HCT116 (cell line): ENCODE measurements at regions not wholly inside any gene's neighbourhood (a gene's known extent, or its start where the extent isn't known, plus 50 kb on each side); places are given as distances from the start of the nearest gene placed in this dataset.

Experiments
- ATAC-seq: fragments of 200-7000 bp; cut with Tn5 transposase; 2 replicates; pipeline ENCODE4 v1.9.1; 2020; ENCODE audit warnings: mild to moderate bottlenecking, moderate library complexity
- BruUV-seq: library from RNA; stranded (reverse); fragments of 400-500 nt; replicated peaks from 2 replicates; lab custom pipeline; 2021; lab: Mats Ljungman, UMichigan
- CTCF ChIA-PET: fragments of 300-600 bp; sonication (Branson Sonifier 250); formaldehyde crosslinking; loops from one replicate; lab custom pipeline; 2021; ENCODE audit warnings: antibody characterized with exemption; lab: Charles Lee
- POLR2A ChIA-PET: fragments of 300-600, 350-600 bp; sonication (Branson Sonifier 250); formaldehyde crosslinking; loops from one replicate; lab custom pipeline; 2021; ENCODE audit warnings: antibody characterized with exemption; lab: Charles Lee
- RAD21 ChIA-PET, 2 experiments: fragments of 300-600 bp; sonication (Branson Sonifier 250); formaldehyde crosslinking; loops; one replicate each; lab custom pipeline; 2023; ENCODE audit warnings: low total read pairs in 2 of 2; ENCODE audit not compliant: uncharacterized antibody in 2 of 2, unreplicated experiment in 2 of 2, low non-redundant PET in 1 of 2; lab: Charles Lee
- DNase-seq: peaks from one replicate; pipeline ENCODE4 v3.0.0-alpha.2; 2010; ENCODE audit warnings: low read depth, low spot score
- H2AFZ ChIP-seq: fragments of 200-600 bp; shearing (Covaris generic), sonication (generic); 2 replicates; pipeline ENCODE4 v1.6.1; 2017; ENCODE audit warnings: low read depth, mixed run types, mixed read lengths, antibody characterized with exemption, low read length; ENCODE audit not compliant: poor library complexity, severe bottlenecking
- H3K27ac ChIP-seq: 2 replicates; pipeline ENCODE4 v1.5.1; 2012; ENCODE audit warnings: low read depth, low read length
- H3K27me3 ChIP-seq: fragments of 200-600 bp; sonication (generic); 2 replicates; pipeline ENCODE4 v1.6.1; 2016; ENCODE audit warnings: mixed run types, low read length, mixed read lengths; ENCODE audit not compliant: insufficient read depth
- H3K36me3 ChIP-seq, 2 experiments: fragments of 200-500 bp in 1 of 2; fragments of 200-600 bp in 1 of 2; sonication (Bioruptor generic) in 1 of 2; sonication (generic) in 1 of 2; 2 replicates each; pipeline versions ENCODE4 v1.5.1 to v1.6.1; 2014 to 2016; ENCODE audit warnings: low read length in 2 of 2, inconsistent platforms in 1 of 2, mixed read lengths in 1 of 2, mixed run types in 1 of 2; ENCODE audit not compliant: insufficient read depth in 2 of 2, control insufficient read depth in 1 of 2
- H3K4me1 ChIP-seq, 2 experiments: fragments of 200-600 bp in 1 of 2; sonication (generic) in 1 of 2; 2 replicates each; pipeline versions ENCODE4 v1.5.1 to v1.6.1; 2012 to 2017; ENCODE audit warnings: low read length in 2 of 2, inconsistent platforms in 1 of 2, mild to moderate bottlenecking in 1 of 2, mixed read lengths in 1 of 2, mixed run types in 1 of 2, moderate library complexity in 1 of 2; ENCODE audit not compliant: insufficient read depth in 2 of 2, control insufficient read depth in 1 of 2
- H3K4me2 ChIP-seq: fragments of 200-600 bp; sonication (generic); 2 replicates; pipeline ENCODE4 v1.6.1; 2017; ENCODE audit warnings: mixed run types, low read length, mixed read lengths
- H3K4me3 ChIP-seq, 2 experiments: fragments of 200-600 bp in 1 of 2; sonication (generic) in 1 of 2; replicated peaks in 1 of 2; 2 replicates each; pipeline ENCODE4 v1.5.1; 2011 to 2016; ENCODE audit warnings: low read length in 2 of 2, control low read depth in 1 of 2, low read depth in 1 of 2, mild to moderate bottlenecking in 1 of 2, mixed read lengths in 1 of 2, mixed run types in 1 of 2
- H3K79me2 ChIP-seq: fragments of 200-600 bp; sonication (generic); 2 replicates; pipeline ENCODE4 v1.6.1; 2017; ENCODE audit warnings: mild to moderate bottlenecking, mixed run types, low read length, moderate library complexity, mixed read lengths; ENCODE audit not compliant: insufficient read depth
- H3K9ac ChIP-seq: fragments of 200-600 bp; sonication (generic); 2 replicates; pipeline ENCODE4 v1.6.1; 2016; ENCODE audit warnings: low read length, mixed read lengths
- H3K9me2 ChIP-seq: fragments of 200-600 bp; sonication (generic), shearing (Covaris generic); 2 replicates; pipeline ENCODE4 v1.6.1; 2017; ENCODE audit warnings: mixed run types, mild to moderate bottlenecking, moderate library complexity; ENCODE audit not compliant: insufficient read depth
- H3K9me3 ChIP-seq, 2 experiments: fragments of 200-500 bp in 1 of 2; fragments of 200-600 bp in 1 of 2; sonication (Bioruptor generic) in 1 of 2; sonication (generic) in 1 of 2; 2 replicates each; pipeline ENCODE4 v1.6.1; 2014 to 2017; ENCODE audit warnings: low read length in 2 of 2, mixed read lengths in 2 of 2, inconsistent platforms in 1 of 2, low read depth in 1 of 2, mild to moderate bottlenecking in 1 of 2, mixed run types in 1 of 2, moderate library complexity in 1 of 2; ENCODE audit not compliant: control insufficient read depth in 1 of 2, insufficient read depth in 1 of 2
- H4K20me1 ChIP-seq: fragments of 200-600 bp; sonication (generic), shearing (Covaris generic); 2 replicates; pipeline ENCODE4 v1.6.1; 2017; ENCODE audit warnings: mixed run types, mild to moderate bottlenecking, moderate library complexity; ENCODE audit not compliant: insufficient read depth
- CBX3 ChIP-seq: IDR thresholded peaks from 2 replicates; pipeline ENCODE4 v1.6.1; 2012; ENCODE audit warnings: low read depth
- CEBPB ChIP-seq: IDR thresholded peaks from 2 replicates; pipeline ENCODE4 v1.6.1; 2012; ENCODE audit warnings: low read depth
- EGR1 ChIP-seq: IDR thresholded peaks from 2 replicates; pipeline ENCODE4 v1.6.1; 2012; ENCODE audit warnings: low read depth
- EZH2 ChIP-seq: fragments of 200-600 bp; sonication (generic); IDR thresholded peaks from 2 replicates; pipeline ENCODE4 v1.6.1; 2017; ENCODE audit warnings: antibody characterized with exemption, mixed run types
- EZH2phosphoT487 ChIP-seq: fragments of 200-600 bp; IDR thresholded peaks from 2 replicates; pipeline ENCODE4 v1.6.1; 2018; ENCODE audit warnings: antibody characterized with exemption, borderline replicate concordance
- FOSL1 ChIP-seq: IDR thresholded peaks from 2 replicates; pipeline ENCODE4 v1.6.1; 2012; ENCODE audit warnings: low read depth
- JUND ChIP-seq: IDR thresholded peaks from 2 replicates; pipeline ENCODE4 v1.6.1; 2012
- POLR2A ChIP-seq: IDR thresholded peaks from 2 replicates; pipeline ENCODE4 v1.7.0; 2011; ENCODE audit warnings: borderline replicate concordance; ENCODE audit not compliant: insufficient read depth, insufficient read length; ENCODE audit errors: extremely low read depth
- POLR2AphosphoS5 ChIP-seq: IDR thresholded peaks from 2 replicates; pipeline ENCODE4 v1.6.1; 2011; ENCODE audit warnings: mild to moderate bottlenecking, low read depth, low read length, moderate library complexity
- RAD21 ChIP-seq: IDR thresholded peaks from 2 replicates; pipeline ENCODE4 v1.6.1; 2012; ENCODE audit warnings: low read depth, mild to moderate bottlenecking
- SRF ChIP-seq: IDR thresholded peaks from 2 replicates; pipeline ENCODE4 v1.6.1; 2012; ENCODE audit warnings: low read depth
- TCF7L2 ChIP-seq: IDR thresholded peaks from 2 replicates; pipeline ENCODE4 v1.7.0; 2011; ENCODE audit warnings: borderline replicate concordance, inconsistent platforms; ENCODE audit not compliant: insufficient read depth, insufficient read length; ENCODE audit errors: extremely low read depth
- YY1 ChIP-seq: IDR thresholded peaks from 2 replicates; pipeline ENCODE4 v1.6.1; 2011; ENCODE audit warnings: low read length, low read depth, moderate library complexity, mild to moderate bottlenecking; ENCODE audit not compliant: insufficient replicate concordance; ENCODE audit errors: extremely low read depth
- ZFX ChIP-seq: fragments of 450-650 bp; IDR thresholded peaks from 2 replicates; pipeline ENCODE4 v1.6.1; 2017
- ZNF274 ChIP-seq: fragments of 200-500 bp; sonication (Bioruptor generic); IDR thresholded peaks from 2 replicates; pipeline ENCODE4 v1.6.1; 2014; ENCODE audit warnings: mild to moderate bottlenecking, low read depth, low read length, inconsistent platforms
- intact Hi-C: fragments of 100-400 bp; cut with micrococcal nuclease; formaldehyde crosslinking; loops from 2 replicates; pipeline ENCODE4 v1.10.0; 2022
- TF ChIP-seq, protein P1 (sequence below): IDR thresholded peaks from 2 replicates; pipeline ENCODE4 v1.6.1; 2011; ENCODE audit warnings: mild to moderate bottlenecking, low read length, moderate library complexity; ENCODE audit not compliant: insufficient replicate concordance; ENCODE audit errors: extremely low read depth
- TF ChIP-seq, protein P2 (sequence below): IDR thresholded peaks from 2 replicates; pipeline ENCODE4 v1.6.1; 2012; ENCODE audit warnings: low read depth
- TF ChIP-seq, protein P3 (sequence below), 3 experiments: fragments of 200-600 bp in 1 of 3; sonication (generic) in 1 of 3; IDR thresholded peaks in 2 of 3; conservative IDR thresholded peaks in 1 of 3; 2 replicates each; pipeline ENCODE4 v1.5.1; 2012 to 2017; ENCODE audit warnings: low read depth in 2 of 3, low read length in 2 of 3, antibody characterized with exemption in 1 of 3, borderline replicate concordance in 1 of 3, control low read depth in 1 of 3, mild to moderate bottlenecking in 1 of 3, mixed read lengths in 1 of 3, mixed run types in 1 of 3, moderate library complexity in 1 of 3; ENCODE audit not compliant: insufficient read depth in 1 of 3

DNA sequence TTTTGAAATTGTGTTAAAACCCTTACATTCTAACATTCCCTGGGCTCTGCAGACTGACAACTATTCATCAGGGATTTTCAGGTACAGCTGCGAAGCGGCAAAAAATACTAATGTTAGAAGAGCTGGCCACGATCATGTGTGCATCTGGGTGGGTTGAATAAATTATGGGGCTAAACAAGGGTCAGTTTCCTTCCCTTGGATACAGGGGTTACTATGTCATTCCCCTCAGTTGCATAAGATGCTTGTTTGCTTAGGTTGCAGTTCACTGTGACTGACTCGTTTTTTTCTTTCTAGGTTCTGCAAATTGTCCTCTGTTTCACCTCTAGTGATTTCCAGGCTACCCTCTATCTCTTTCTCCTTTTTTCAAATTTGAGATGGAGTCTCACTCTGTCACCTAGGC, 58.1 kb upstream of the GRIP1 start (continued):
- TF ChIP-seq, protein P1, sequence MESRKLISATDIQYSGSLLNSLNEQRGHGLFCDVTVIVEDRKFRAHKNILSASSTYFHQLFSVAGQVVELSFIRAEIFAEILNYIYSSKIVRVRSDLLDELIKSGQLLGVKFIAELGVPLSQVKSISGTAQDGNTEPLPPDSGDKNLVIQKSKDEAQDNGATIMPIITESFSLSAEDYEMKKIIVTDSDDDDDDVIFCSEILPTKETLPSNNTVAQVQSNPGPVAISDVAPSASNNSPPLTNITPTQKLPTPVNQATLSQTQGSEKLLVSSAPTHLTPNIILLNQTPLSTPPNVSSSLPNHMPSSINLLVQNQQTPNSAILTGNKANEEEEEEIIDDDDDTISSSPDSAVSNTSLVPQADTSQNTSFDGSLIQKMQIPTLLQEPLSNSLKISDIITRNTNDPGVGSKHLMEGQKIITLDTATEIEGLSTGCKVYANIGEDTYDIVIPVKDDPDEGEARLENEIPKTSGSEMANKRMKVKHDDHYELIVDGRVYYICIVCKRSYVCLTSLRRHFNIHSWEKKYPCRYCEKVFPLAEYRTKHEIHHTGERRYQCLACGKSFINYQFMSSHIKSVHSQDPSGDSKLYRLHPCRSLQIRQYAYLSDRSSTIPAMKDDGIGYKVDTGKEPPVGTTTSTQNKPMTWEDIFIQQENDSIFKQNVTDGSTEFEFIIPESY: no peak
- no peak for TF ChIP-seq YY1
- no peak for TF ChIP-seq POLR2A

DNA sequence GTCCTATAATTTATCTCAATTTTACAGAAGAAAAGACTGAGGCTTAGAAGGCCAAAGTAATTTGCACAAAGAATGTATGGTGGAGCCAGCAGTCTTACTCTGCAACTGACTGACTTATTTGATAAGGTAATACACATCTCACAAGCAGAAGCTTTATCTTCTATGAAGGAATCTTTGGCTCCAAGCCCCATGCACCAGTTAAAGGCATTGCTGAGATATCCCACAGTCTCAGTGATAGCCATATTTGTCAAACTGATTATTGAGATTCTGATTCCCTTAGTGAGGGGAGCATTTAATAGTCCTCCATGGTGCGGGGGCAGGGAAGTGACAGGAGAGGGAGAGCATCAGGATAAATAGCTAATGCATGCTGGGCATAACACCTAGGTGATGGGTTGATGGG, 60.4 kb upstream of the GRIP1 start:
- ChIA-PET CTCF (no interaction called here), POLR2A (no interaction called here), RAD21 (no interaction called here)
- no peak overlapping the region for H3K27ac ChIP-seq
- ATAC-seq (no peak), DNase-seq (no peak)
- H3K27me3 ChIP-seq: peaks cover 20% of the 10 kb centered on the region; the same call in 1 of the 2 replicates
- H3K4me2 ChIP-seq: no peak overlapping the region
- intact Hi-C loops: no loop called here
- H4K20me1 ChIP-seq: no peaks in the 10 kb centered on the region
- H3K9me3 ChIP-seq: no peaks in the 10 kb centered on the region
- BruUV-seq: no TSS peak
- no peaks in the 10 kb centered on the region for H3K79me2 ChIP-seq
- no peak overlapping the region for H3K9ac ChIP-seq
- no peaks in the 10 kb centered on the region for H3K36me3 ChIP-seq
- no peak overlapping the region for H3K4me3 ChIP-seq
- H2AFZ ChIP-seq: no peak overlapping the region
- TF ChIP-seq EGR1 (no peak), ZFX (no peak), POLR2A (no peak), SRF (no peak), EZH2 (no peak), TCF7L2 (no peak), FOSL1 (no peak), CBX3 (no peak), POLR2AphosphoS5 (no peak), RAD21 (no peak), JUND (no peak), ZNF274 (no peak), CEBPB (no peak), EZH2phosphoT487 (no peak)
- TF ChIP-seq, protein P2, sequence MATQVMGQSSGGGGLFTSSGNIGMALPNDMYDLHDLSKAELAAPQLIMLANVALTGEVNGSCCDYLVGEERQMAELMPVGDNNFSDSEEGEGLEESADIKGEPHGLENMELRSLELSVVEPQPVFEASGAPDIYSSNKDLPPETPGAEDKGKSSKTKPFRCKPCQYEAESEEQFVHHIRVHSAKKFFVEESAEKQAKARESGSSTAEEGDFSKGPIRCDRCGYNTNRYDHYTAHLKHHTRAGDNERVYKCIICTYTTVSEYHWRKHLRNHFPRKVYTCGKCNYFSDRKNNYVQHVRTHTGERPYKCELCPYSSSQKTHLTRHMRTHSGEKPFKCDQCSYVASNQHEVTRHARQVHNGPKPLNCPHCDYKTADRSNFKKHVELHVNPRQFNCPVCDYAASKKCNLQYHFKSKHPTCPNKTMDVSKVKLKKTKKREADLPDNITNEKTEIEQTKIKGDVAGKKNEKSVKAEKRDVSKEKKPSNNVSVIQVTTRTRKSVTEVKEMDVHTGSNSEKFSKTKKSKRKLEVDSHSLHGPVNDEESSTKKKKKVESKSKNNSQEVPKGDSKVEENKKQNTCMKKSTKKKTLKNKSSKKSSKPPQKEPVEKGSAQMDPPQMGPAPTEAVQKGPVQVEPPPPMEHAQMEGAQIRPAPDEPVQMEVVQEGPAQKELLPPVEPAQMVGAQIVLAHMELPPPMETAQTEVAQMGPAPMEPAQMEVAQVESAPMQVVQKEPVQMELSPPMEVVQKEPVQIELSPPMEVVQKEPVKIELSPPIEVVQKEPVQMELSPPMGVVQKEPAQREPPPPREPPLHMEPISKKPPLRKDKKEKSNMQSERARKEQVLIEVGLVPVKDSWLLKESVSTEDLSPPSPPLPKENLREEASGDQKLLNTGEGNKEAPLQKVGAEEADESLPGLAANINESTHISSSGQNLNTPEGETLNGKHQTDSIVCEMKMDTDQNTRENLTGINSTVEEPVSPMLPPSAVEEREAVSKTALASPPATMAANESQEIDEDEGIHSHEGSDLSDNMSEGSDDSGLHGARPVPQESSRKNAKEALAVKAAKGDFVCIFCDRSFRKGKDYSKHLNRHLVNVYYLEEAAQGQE: no peak
- TF ChIP-seq, protein P3, sequence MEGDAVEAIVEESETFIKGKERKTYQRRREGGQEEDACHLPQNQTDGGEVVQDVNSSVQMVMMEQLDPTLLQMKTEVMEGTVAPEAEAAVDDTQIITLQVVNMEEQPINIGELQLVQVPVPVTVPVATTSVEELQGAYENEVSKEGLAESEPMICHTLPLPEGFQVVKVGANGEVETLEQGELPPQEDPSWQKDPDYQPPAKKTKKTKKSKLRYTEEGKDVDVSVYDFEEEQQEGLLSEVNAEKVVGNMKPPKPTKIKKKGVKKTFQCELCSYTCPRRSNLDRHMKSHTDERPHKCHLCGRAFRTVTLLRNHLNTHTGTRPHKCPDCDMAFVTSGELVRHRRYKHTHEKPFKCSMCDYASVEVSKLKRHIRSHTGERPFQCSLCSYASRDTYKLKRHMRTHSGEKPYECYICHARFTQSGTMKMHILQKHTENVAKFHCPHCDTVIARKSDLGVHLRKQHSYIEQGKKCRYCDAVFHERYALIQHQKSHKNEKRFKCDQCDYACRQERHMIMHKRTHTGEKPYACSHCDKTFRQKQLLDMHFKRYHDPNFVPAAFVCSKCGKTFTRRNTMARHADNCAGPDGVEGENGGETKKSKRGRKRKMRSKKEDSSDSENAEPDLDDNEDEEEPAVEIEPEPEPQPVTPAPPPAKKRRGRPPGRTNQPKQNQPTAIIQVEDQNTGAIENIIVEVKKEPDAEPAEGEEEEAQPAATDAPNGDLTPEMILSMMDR (IDR thresholded peaks at IDR 0.05 in 2 of 3, conservative IDR thresholded peaks at IDR 0.05 in 1 of 3; ENCODE audit: borderline replicate concordance in 1 of 3, insufficient read depth in 1 of 3, low read depth in 2 of 3, low read length in 2 of 3): no peak
- H3K9me2 ChIP-seq: no peaks in the 10 kb centered on the region
- no peaks in the 10 kb centered on the region for H3K4me1 ChIP-seq
